Spleen (tissue), 11 donors: ENCODE measurements at regions not wholly inside any gene's neighbourhood (a gene's known extent, or its start where the extent isn't known, plus 50 kb on each side); places are given as distances from the start of the nearest gene placed in this dataset.

Experiments
- DNase-seq: peaks from one replicate; pipeline ENCODE4 v3.0.0-alpha.2; 2020
- H3K27ac ChIP-seq, 8 donors: fragments of 200-600 bp; sonication (generic) in 7 of 8; 1 replicate in 4 of 8; 2 replicates in 4 of 8; pipeline versions ENCODE4 v1.5.0 to v1.8.0; 2016 to 2021; ENCODE audit warnings: inconsistent platforms in 4 of 8, mild to moderate bottlenecking in 4 of 8, moderate library complexity in 1 of 8
- H3K27me3 ChIP-seq, 7 donors: fragments of 200-600 bp; sonication (generic) in 6 of 7; replicated peaks in 1 of 7; 1 replicate in 4 of 7; 2 replicates in 3 of 7; pipeline versions ENCODE4 v1.5.0 to v1.8.0; 2016 to 2021; ENCODE audit warnings: inconsistent platforms in 3 of 7, mild to moderate bottlenecking in 1 of 7
- H3K36me3 ChIP-seq, 6 donors: fragments of 200-600 bp; sonication (generic) in 5 of 6; 1 replicate in 4 of 6; 2 replicates in 2 of 6; pipeline versions ENCODE4 v1.5.0 to v1.8.0; 2016 to 2021; ENCODE audit warnings: inconsistent platforms in 2 of 6
- H3K4me1 ChIP-seq, 6 donors: fragments of 200-600 bp; sonication (generic) in 5 of 6; 1 replicate in 3 of 6; 2 replicates in 3 of 6; pipeline versions ENCODE4 v1.5.0 to v1.8.0; 2016 to 2021; ENCODE audit warnings: inconsistent platforms in 3 of 6
- H3K4me3 ChIP-seq, 8 donors: fragments of 200-600 bp; sonication (generic) in 7 of 8; 1 replicate in 4 of 8; 2 replicates in 4 of 8; pipeline versions ENCODE4 v1.5.0 to v1.8.0; 2016 to 2021; ENCODE audit warnings: inconsistent platforms in 4 of 8, mild to moderate bottlenecking in 4 of 8, moderate library complexity in 2 of 8
- H3K9me3 ChIP-seq, 8 donors: fragments of 200-600 bp; sonication (generic) in 7 of 8; 1 replicate in 4 of 8; 2 replicates in 4 of 8; pipeline versions ENCODE4 v1.5.0 to v1.8.0; 2016 to 2021; ENCODE audit warnings: inconsistent platforms in 4 of 8
- CTCF ChIP-seq, 11 experiments: fragments of 200-600 bp in 7 of 11; fragments of 450-650 bp in 4 of 11; sonication (generic) in 4 of 11; IDR thresholded peaks in 8 of 11; conservative IDR thresholded peaks in 3 of 11; 1 replicate in 7 of 11; 2 replicates in 4 of 11; pipeline versions ENCODE4 v1.4.0 to v1.8.0; 2016 to 2021; ENCODE audit warnings: antibody characterized with exemption in 11 of 11, inconsistent platforms in 4 of 11, mild to moderate bottlenecking in 1 of 11
- POLR2A ChIP-seq, 3 donors: fragments of 450-650 bp; IDR thresholded peaks; one replicate each; pipeline ENCODE4 v1.5.1; 2017; ENCODE audit warnings: antibody characterized with exemption in 3 of 3, mild to moderate bottlenecking in 1 of 3
- POLR2AphosphoS5 ChIP-seq, 3 donors: sonication (generic); formaldehyde crosslinking; IDR thresholded peaks; one replicate each; pipeline ENCODE4 v1.5.1; 2017; ENCODE audit warnings: antibody characterized with exemption in 3 of 3
- WGBS, 5 donors: extraction: QIAGEN DNeasy Blood & Tissue Kit in 3 of 5; methylation state at CpG; one replicate each; pipeline versions ENCODE4 v1.1.5 to v1.1.7; 2013 to 2018; 5-methylcytosine and 5-hydroxymethylcytosine counted together
- intact Hi-C: fragments of 100-400 bp; cut with DNase I; formaldehyde crosslinking; loops from one replicate; pipeline ENCODE4 v1.15.0; 2023; ENCODE audit warnings: low total_unique reads
- donor health status: healthy with polysubstance abuse.
- donor health status: DM: no; HTN: no; CAD: no; lungs with moderate emphysema.
- donor health status: DM: no; HTN: no; CAD: no.
- donor health status: Bipolar disorder and iron deficiency.
- donor health status: healthy.
- donor health status: DM: no; HTN: no; CAD: no.
- donor health status: DM: yes; HTN: yes; CAD: no.

- Histone ChIP-seq H3K27me3 (no peaks in the 10 kb centered on the region), H3K4me1 (no peaks in the 10 kb centered on the region), H3K36me3 (no peaks in the 10 kb centered on the region), H3K27ac (no peak overlapping the region), H3K4me3 (no peak overlapping the region), H3K9me3 (peaks cover 0 to 5% (median 2%) of the 10 kb centered on the region in 8 donors)
- 88 to 91% (median 89%) methylated on average over 5 of the region's 5 CpGs for WGBS, 5 donors
- intact Hi-C loops: no loop called here
- DNase-seq: no peak
- TF ChIP-seq CTCF (IDR thresholded peaks at IDR 0.05 in 8 of 11, conservative IDR thresholded peaks at IDR 0.05 in 3 of 11): no peak
- no peak for TF ChIP-seq POLR2A (IDR thresholded peaks at IDR 0.05)
- no peak for TF ChIP-seq POLR2AphosphoS5 (IDR thresholded peaks at IDR 0.05)
These were observed 976.4 kb upstream of the SEL1L start for GRCh38 chr14:82510007-82510406.

GRCh38 chr14:82511399-82511798, 977.7 kb upstream of the SEL1L start:
- 65 to 87% (median 70%) methylated on average over 1 of the region's 1 CpG for WGBS, 5 donors
- no peak for TF ChIP-seq POLR2A (IDR thresholded peaks at IDR 0.05)
- no peak overlapping the region for H3K27ac ChIP-seq
- H3K9me3 ChIP-seq: peaks cover 0 to 4% (median 0%) of the 10 kb centered on the region in 8 donors
- intact Hi-C loops: no loop called here
- DNase-seq: no peak
- no peaks in the 10 kb centered on the region for H3K36me3 ChIP-seq
- H3K4me1 ChIP-seq: no peaks in the 10 kb centered on the region
- no peaks in the 10 kb centered on the region for H3K27me3 ChIP-seq
- no peak overlapping the region for H3K4me3 ChIP-seq

- peaks cover 0 to 33% (median 20%) of the 10 kb centered on the region in 8 donors for H3K9me3 ChIP-seq
- no peak overlapping the region for H3K4me3 ChIP-seq
- H3K27me3 ChIP-seq: no peaks in the 10 kb centered on the region
- no peak overlapping the region for H3K27ac ChIP-seq
- H3K36me3 ChIP-seq: no peaks in the 10 kb centered on the region
- TF ChIP-seq CTCF (IDR thresholded peaks at IDR 0.05 in 8 of 11, conservative IDR thresholded peaks at IDR 0.05 in 3 of 11) (no peak), POLR2A (IDR thresholded peaks at IDR 0.05) (no peak), POLR2AphosphoS5 (IDR thresholded peaks at IDR 0.05) (no peak)
- intact Hi-C loops: no loop called here
- H3K4me1 ChIP-seq: no peaks in the 10 kb centered on the region
- DNase-seq: no peak
- 57 to 76% (median 69%) methylated on average over 1 of the region's 1 CpG for WGBS, 5 donors
These were observed 987.1 kb upstream of the SEL1L start for GRCh38 chr14:82520765-82521164.

- no peak for TF ChIP-seq CTCF (IDR thresholded peaks at IDR 0.05 in 8 of 11, conservative IDR thresholded peaks at IDR 0.05 in 3 of 11)
- no peak for TF ChIP-seq POLR2AphosphoS5 (IDR thresholded peaks at IDR 0.05)
- no peak for TF ChIP-seq POLR2A (IDR thresholded peaks at IDR 0.05)
- no peaks in the 10 kb centered on the region for H3K4me1 ChIP-seq
- no peaks in the 10 kb centered on the region for H3K36me3 ChIP-seq
- peaks cover 0 to 33% (median 20%) of the 10 kb centered on the region in 8 donors for H3K9me3 ChIP-seq
- no peak overlapping the region for H3K4me3 ChIP-seq
- intact Hi-C loops: no loop called here
- H3K27me3 ChIP-seq: no peaks in the 10 kb centered on the region
- no peak for DNase-seq
- H3K27ac ChIP-seq: no peak overlapping the region
These were observed 987.5 kb upstream of the SEL1L start for GRCh38 chr14:82521191-82521590.

GRCh38 chr14:82528016-82528415, 994.4 kb upstream of the SEL1L start:
- Histone ChIP-seq H3K27ac (no peak overlapping the region), H3K4me3 (no peak overlapping the region), H3K36me3 (no peaks in the 10 kb centered on the region), H3K9me3 (peaks cover 0 to 6% (median 0%) of the 10 kb centered on the region in 8 donors), H3K27me3 (no peaks in the 10 kb centered on the region), H3K4me1 (no peaks in the 10 kb centered on the region)
- no peak for TF ChIP-seq CTCF (IDR thresholded peaks at IDR 0.05 in 8 of 11, conservative IDR thresholded peaks at IDR 0.05 in 3 of 11)
- TF ChIP-seq POLR2AphosphoS5 (IDR thresholded peaks at IDR 0.05): no peak
- TF ChIP-seq POLR2A (IDR thresholded peaks at IDR 0.05): no peak
- 69 to 84% (median 76%) methylated on average over 1 of the region's 1 CpG for WGBS, 5 donors
- no peak for DNase-seq
- intact Hi-C loops: no loop called here
